ENCODE measurements at regions not wholly inside any gene's neighbourhood (a gene's known extent, or its start where the extent isn't known, plus 50 kb on each side); places are given as distances from the start of the nearest gene placed in this dataset.

DNA sequence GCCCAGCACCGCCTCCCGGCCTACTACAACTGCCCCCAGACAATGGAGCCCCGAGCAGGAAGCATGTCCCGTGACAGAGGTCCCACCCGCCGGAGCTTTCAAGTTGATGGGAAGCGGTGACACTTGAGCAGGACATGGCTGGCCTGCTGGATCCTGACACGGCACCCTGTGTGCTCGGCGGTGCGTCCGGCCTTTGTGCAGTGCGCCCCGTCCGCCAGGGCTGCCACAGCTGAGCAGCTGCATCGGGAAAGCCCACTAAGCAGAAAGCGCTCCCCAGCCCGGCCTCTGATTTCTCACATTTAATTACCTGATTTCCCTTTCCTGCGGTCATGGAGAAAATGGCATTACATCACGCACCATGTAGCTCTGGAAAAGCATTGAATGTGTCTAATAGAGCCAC lies 611.9 kb downstream of the IRX1 start:
- TF ChIP-seq, protein P1, sequence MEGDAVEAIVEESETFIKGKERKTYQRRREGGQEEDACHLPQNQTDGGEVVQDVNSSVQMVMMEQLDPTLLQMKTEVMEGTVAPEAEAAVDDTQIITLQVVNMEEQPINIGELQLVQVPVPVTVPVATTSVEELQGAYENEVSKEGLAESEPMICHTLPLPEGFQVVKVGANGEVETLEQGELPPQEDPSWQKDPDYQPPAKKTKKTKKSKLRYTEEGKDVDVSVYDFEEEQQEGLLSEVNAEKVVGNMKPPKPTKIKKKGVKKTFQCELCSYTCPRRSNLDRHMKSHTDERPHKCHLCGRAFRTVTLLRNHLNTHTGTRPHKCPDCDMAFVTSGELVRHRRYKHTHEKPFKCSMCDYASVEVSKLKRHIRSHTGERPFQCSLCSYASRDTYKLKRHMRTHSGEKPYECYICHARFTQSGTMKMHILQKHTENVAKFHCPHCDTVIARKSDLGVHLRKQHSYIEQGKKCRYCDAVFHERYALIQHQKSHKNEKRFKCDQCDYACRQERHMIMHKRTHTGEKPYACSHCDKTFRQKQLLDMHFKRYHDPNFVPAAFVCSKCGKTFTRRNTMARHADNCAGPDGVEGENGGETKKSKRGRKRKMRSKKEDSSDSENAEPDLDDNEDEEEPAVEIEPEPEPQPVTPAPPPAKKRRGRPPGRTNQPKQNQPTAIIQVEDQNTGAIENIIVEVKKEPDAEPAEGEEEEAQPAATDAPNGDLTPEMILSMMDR (IDR thresholded peaks at IDR 0.05), result no peak
- no peak for TF ChIP-seq POLR2A (IDR thresholded peaks at IDR 0.05)

Measured in thyroid gland (tissue), 4 donors.